K562 (cell line): ENCODE measurements at regions not wholly inside any gene's neighbourhood (a gene's known extent, or its start where the extent isn't known, plus 50 kb on each side); places are given as distances from the start of the nearest gene placed in this dataset.

Experiments
- AFF1 ChIP-seq, 2 experiments: fragments of 450-650 bp; IDR thresholded peaks; 2 replicates each; pipeline ENCODE4 v1.6.1; 2018; ENCODE audit warnings: mild to moderate bottlenecking in 2 of 2, low read depth in 1 of 2; ENCODE audit not compliant: partially characterized antibody in 2 of 2
- WHSC1 ChIP-seq: IDR thresholded peaks from one replicate; pipeline ENCODE4 v1.6.1; 2012; ENCODE audit warnings: low read length, control low read depth, inconsistent platforms
- ZNF318 ChIP-seq, 2 experiments: fragments of 450-650 bp; IDR thresholded peaks; 2 replicates each; pipeline ENCODE4 v1.6.1; 2016; ENCODE audit warnings: mild to moderate bottlenecking in 2 of 2, borderline replicate concordance in 1 of 2, low read depth in 1 of 2, moderate library complexity in 1 of 2
- ZNF589 ChIP-seq: fragments of 200-800 bp; sonication (Bioruptor generic); IDR thresholded peaks from 2 replicates; pipeline ENCODE4 v1.6.1; 2016; ENCODE audit warnings: low read depth, missing genetic modification characterization, missing compliant biosample characterization

GRCh38 chr20:4074877-4075455 lies 59.6 kb upstream of the RNF24 start (continued):
- TF ChIP-seq ZNF318 (IDR thresholded peaks at IDR 0.05; ENCODE audit: borderline replicate concordance in 1 of 2, low read depth in 1 of 2) (peak in 1 of 2 experiments; percentile 56; a peak in 1 of 4 replicates), AFF1 (IDR thresholded peaks at IDR 0.05; ENCODE audit: low read depth in 1 of 2, partially characterized antibody in 2 of 2) (peak in 1 of 2 experiments; percentile 37), ZNF589 (CRISPR knock-in tag) (0 out of 2 replicates have a peak, but pooled peaks have one; percentile 9), WHSC1 (no peak)
